NCI-H345 treated with DMSO at 0.1 percent for 48 hours (cell line): ENCODE measurements at regions not wholly inside any gene's neighbourhood (a gene's known extent, or its start where the extent isn't known, plus 50 kb on each side); places are given as distances from the start of the nearest gene placed in this dataset.
"Not testable (repeated sequence)": the region's sequence is repeated elsewhere in the genome, so short reads cannot be mapped to it uniquely, and the experiment has no call there.

Experiments used
- DNase-seq: peaks from one replicate; lab custom pipeline; 2025; ENCODE audit not compliant: unreplicated experiment; lab: John Stamatoyannopoulos, UW

- DNase-seq = peak; percentile 39
Measured at GRCh38 chr11:7143908-7144307, 55.1 kb downstream of the RBMXL2 start.

GRCh38 chr11:7150104-7150503 is 61.3 kb downstream of the RBMXL2 start:
- not testable (repeated sequence) for DNase-seq

- DNase-seq = no peak
Measured at GRCh38 chr11:7154881-7155361, 66.1 kb downstream of the RBMXL2 start.

GRCh38 chr11:7160814-7161489 is 72.2 kb downstream of the RBMXL2 start:
- DNase-seq = no peak

DNA sequence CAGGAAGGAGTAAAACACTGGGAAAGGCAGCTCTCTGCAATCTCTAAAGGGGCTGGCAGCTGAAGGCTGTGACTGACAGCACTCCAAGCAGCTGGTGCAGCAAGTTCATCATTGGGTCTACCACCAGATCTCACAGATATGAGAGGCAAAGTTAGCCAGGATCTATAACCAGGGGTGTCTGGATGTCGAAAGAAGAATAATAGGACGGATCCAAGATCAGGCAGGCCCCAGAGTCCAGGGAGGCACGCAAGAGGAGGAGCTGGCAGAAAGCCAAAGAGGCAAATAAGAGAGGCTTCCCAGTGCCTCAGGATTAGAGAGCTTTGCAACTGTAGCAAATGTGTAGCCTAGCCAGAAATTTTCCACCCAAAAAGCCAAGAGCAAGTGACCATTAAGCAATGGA is 77.1 kb downstream of the RBMXL2 start:
- peak; percentile 45 for DNase-seq

DNA sequence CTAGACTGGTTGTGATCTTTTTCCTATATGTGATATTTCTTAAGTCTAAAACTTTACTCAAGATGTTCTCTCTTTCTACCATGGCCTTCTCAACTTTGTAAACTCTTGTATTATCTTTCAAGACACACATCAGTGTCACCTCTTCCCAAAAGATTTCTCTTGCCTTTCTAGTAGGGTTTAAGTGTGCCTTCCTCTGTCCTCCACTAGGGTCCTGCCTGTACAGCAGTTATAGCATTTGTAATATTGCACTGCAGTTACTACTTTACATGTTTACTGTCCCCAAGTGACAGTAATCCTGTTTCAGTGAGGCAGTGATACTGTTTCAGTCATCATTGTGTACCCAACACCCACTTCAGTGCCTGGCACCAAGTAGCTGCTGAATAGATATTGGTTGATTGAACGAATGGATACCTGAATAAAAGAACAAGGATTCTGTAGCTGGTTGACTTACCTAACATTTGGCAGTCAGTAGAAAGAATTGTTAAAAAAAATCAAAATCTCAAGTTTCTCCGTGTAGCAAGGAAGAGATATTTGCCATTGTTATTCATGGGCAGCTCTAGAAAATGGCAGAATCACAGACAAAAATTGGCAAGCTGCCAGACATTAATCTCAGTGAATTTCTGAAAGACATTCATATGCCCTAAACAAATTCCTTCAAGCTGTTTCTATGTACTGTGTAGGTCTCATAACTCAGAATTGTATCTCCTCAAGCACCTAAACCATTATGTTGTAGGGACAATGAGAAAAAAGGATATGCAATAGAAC is 79.4 kb downstream of the RBMXL2 start:
- DNase-seq = peak; percentile 36

DNA sequence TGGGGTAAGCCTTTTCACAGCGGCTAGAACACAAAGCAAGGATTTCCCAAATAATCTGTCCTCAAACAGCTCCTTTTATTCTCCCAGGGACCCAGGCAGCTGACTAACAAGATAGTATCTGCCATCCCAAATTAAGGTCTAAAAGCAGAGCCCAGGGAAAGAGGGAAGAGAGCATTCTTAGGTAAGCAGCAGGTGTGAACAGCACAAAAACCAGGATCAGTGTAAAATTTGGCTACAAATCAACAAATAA is 79.9 kb downstream of the RBMXL2 start:
- no peak for DNase-seq

DNA sequence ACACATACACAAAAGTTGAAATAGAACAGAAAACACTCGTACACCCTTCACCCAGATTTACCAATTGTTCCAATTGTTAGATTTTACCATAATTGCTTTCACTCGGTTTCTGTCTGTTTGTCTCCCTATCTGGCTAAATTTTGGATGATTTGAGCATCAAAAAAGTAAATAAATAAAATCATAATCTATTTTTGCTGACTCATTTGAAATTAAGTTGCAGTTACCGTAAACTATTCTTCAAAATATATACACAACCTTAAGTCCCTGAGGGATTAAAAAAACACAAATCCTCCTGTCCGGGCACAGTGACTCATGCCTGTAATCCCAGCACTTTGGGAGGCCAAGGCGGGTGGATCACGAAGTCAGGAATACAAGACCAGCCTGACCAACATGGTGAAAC is 81.3 kb upstream of the SYT9 start:
- DNase-seq = no peak

GRCh38 chr11:7175007-7175406 is 76.7 kb upstream of the SYT9 start:
- DNase-seq = no peak

- no peak for DNase-seq
Measured at GRCh38 chr11:7186190-7186589, 65.5 kb upstream of the SYT9 start.

DNA sequence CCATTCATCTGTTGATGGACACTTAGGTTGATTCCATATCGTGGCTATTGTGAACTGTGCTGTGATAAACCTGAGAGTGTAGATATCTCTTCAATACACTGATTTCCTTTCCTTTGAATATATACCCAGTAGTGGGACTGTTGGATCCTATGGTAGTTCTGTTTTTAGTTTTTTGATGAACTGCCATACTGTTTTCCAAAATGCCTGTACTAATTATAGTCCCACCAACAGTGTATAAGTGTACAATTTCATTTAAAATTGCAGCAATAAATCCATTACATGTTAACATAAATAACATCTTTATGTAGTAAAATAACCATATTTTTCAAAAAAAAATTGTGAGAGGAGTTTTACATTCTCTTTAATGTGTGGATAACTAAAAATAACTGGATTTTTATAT is 65.0 kb upstream of the SYT9 start:
- no peak for DNase-seq

- DNase-seq = not testable (repeated sequence)
Measured at GRCh38 chr11:7192785-7193184, 58.9 kb upstream of the SYT9 start.

DNA sequence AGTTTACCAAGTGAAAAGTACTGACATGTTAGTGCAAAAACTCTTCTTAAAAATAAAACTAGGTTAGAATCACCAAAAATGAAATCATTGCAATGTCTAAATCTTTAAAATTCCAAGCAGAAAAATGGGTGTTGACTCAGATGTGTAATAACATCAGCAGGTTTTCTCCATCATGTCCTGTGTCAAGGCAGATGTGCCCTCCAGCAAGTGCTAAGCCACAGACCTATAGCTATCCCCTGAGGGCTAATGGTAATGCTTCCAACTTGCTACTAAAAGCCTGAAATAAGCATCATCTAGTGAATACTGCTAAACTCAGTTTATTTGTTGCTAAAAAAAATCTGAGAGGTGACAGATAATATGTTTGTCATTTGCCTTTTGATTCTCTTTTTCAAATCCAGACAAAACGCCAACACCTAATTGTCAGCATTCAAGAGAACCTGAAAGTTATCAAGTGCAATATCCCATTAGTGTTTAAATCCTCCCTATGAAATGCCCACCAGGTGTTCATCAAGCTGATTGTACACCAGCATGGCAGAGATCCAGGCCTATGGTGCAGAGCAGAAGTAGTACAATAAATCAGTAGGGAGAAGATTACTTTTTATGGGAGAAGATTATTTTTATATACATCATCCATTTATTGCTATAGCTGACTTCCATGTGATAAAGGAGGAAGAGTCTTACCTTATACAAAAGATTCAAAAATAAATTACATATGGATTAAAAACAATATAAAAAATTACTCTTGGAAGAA is 55.1 kb upstream of the SYT9 start:
- DNase-seq = peak; percentile 4

GRCh38 chr11:7197469-7197868 is 54.2 kb upstream of the SYT9 start:
- DNase-seq = no peak
